ENCODE measurements at regions not wholly inside any gene's neighbourhood (a gene's known extent, or its start where the extent isn't known, plus 50 kb on each side); places are given as distances from the start of the nearest gene placed in this dataset.

DNA sequence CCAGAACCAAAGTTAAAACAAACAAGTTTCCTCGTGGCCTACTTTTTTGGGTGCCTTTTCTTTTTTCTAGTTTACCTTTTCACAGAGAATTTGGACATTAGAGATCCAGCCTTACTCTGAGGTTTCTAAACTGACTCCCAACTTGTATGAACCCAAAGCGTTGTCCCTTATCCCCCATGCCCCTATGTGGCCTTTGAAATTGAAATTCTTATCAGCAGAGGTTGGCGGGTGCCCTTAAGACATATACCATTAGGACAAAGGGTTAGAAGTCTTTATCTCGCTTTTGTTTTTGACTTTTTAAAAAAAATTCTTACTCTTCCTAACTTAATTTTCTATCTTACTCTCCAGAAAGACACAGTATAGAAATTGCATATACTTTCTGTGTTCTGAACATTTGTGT, 76.3 kb upstream of the C7orf33 start:
- WGBS (ENCODE audit: insufficient coverage, insufficient replicate concordance, low lambda C conversion rate, missing lambda C conversion rate) = 50% methylated on average over 4 of the region's 4 CpGs
- SMC1A ChIA-PET (ENCODE audit: uncharacterized antibody, unreplicated experiment) = no interaction called here
- ATAC-seq = no peak

DNA sequence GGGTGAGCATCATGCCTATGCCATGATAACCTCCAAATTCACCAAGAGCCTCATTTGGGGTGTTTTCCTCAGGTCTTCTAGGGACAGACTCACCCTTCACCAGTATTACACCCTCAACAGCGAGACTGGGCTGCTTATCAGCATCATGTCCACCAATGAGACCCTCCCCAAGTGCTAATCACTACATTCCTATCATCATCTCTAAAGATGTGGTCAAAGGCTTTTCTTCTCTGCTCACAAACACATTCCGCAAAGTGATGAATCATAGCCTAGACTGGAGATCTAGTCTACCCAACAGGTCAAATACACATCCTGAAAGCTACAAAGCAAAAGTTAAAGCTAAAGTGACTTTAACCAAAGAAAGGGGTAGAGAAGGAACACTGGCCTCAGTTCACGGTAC, 75.3 kb upstream of the C7orf33 start:
- Histone ChIP-seq H3K27me3 (replicated peaks in 1 of 2; ENCODE audit: control insufficient read depth in 2 of 2, insufficient read depth in 2 of 2, low read length in 1 of 2) (no peaks in the 10 kb centered on the region), H3K9me3 (replicated peaks; ENCODE audit: control insufficient read depth, insufficient read depth, low read length) (no peaks in the 10 kb centered on the region), H3K27ac (ENCODE audit: control insufficient read depth, insufficient read depth) (no peak overlapping the region), H2AFZ (ENCODE audit: control insufficient read depth, low read depth, low read length) (no peak overlapping the region), H3K4me1 (ENCODE audit: control insufficient read depth, insufficient read depth, low read length) (no peaks in the 10 kb centered on the region), H3K9ac (ENCODE audit: control insufficient read depth, insufficient read depth, low read length) (no peak overlapping the region), H3K4me2 (ENCODE audit: control insufficient read depth, insufficient read depth) (no peak overlapping the region), H3K4me3 (no peak overlapping the region), H4K20me1 (ENCODE audit: control insufficient read depth, insufficient read depth) (no peaks in the 10 kb centered on the region), H3K79me2 (ENCODE audit: control insufficient read depth, insufficient read depth, low read length) (no peaks in the 10 kb centered on the region), H3K36me3 (ENCODE audit: control insufficient read depth in 2 of 2, insufficient read depth in 2 of 2, low read length in 1 of 2) (no peaks in the 10 kb centered on the region)
- RAD21 ChIA-PET (ENCODE audit: unreplicated experiment) = no interaction called here
- 83% methylated on average over 3 of the region's 3 CpGs for WGBS (ENCODE audit: insufficient coverage, insufficient replicate concordance, low lambda C conversion rate, missing lambda C conversion rate)
- CTCF ChIA-PET = interaction anchor here (0.8 to 1.4 kb wide), 3 partner anchors 10 to 449 kb away, joined by 3 to 4 read pairs (median 3); no protein-coding TSS in a partner anchor
- no peak for DNase-seq (ENCODE audit: low read depth, low spot score)
- SMC1A ChIA-PET (ENCODE audit: uncharacterized antibody, unreplicated experiment) = interaction anchor here (0.9 kb wide), 1 partner anchor 11 kb away, joined by 4 read pairs; no protein-coding TSS in a partner anchor
- POLR2A ChIA-PET = interaction anchor here (0.5 kb wide), 1 partner anchor 320 kb away, joined by 5 read pairs; no protein-coding TSS in a partner anchor
- no peak for ATAC-seq
- in situ Hi-C loops (cut with MboI) (no loop called here), intact Hi-C loops (cut with micrococcal nuclease; ENCODE audit: unreplicated experiment) (no loop called here)
- no peak for FAIRE-seq
- no TSS peak for BruUV-seq (replicated peaks)
- no peak for TF ChIP-seq RAD21 (IDR thresholded peaks at IDR 0.05; ENCODE audit: insufficient read depth, low read depth, low read length)
- TF ChIP-seq PML (IDR thresholded peaks at IDR 0.05; ENCODE audit: low read length) = no peak
- TF ChIP-seq, protein P1, sequence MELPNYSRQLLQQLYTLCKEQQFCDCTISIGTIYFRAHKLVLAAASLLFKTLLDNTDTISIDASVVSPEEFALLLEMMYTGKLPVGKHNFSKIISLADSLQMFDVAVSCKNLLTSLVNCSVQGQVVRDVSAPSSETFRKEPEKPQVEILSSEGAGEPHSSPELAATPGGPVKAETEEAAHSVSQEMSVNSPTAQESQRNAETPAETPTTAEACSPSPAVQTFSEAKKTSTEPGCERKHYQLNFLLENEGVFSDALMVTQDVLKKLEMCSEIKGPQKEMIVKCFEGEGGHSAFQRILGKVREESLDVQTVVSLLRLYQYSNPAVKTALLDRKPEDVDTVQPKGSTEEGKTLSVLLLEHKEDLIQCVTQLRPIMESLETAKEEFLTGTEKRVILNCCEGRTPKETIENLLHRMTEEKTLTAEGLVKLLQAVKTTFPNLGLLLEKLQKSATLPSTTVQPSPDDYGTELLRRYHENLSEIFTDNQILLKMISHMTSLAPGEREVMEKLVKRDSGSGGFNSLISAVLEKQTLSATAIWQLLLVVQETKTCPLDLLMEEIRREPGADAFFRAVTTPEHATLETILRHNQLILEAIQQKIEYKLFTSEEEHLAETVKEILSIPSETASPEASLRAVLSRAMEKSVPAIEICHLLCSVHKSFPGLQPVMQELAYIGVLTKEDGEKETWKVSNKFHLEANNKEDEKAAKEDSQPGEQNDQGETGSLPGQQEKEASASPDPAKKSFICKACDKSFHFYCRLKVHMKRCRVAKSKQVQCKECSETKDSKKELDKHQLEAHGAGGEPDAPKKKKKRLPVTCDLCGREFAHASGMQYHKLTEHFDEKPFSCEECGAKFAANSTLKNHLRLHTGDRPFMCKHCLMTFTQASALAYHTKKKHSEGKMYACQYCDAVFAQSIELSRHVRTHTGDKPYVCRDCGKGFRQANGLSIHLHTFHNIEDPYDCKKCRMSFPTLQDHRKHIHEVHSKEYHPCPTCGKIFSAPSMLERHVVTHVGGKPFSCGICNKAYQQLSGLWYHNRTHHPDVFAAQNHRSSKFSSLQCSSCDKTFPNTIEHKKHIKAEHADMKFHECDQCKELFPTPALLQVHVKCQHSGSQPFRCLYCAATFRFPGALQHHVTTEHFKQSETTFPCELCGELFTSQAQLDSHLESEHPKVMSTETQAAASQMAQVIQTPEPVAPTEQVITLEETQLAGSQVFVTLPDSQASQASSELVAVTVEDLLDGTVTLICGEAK (IDR thresholded peaks at IDR 0.05; ENCODE audit: borderline replicate concordance) = no peak
- TF ChIP-seq ZNF622 (IDR thresholded peaks at IDR 0.05) = no peak
- no peak for TF ChIP-seq MEF2A (IDR thresholded peaks at IDR 0.05; ENCODE audit: insufficient read depth, low read depth, low read length)
- TF ChIP-seq POLR2A (IDR thresholded peaks at IDR 0.05; ENCODE audit: low read depth, low read length) = no peak
- no peak for TF ChIP-seq RBBP5 (conservative IDR thresholded peaks at IDR 0.05)
- TF ChIP-seq LARP7 (IDR thresholded peaks at IDR 0.05) = no peak
- TF ChIP-seq POLR2AphosphoS5 (IDR thresholded peaks at IDR 0.05; ENCODE audit: low read length) = no peak
- TF ChIP-seq NFYA (IDR thresholded peaks at IDR 0.05; ENCODE audit: borderline replicate concordance, low read depth, low read length) = no peak
- TF ChIP-seq, protein P2, sequence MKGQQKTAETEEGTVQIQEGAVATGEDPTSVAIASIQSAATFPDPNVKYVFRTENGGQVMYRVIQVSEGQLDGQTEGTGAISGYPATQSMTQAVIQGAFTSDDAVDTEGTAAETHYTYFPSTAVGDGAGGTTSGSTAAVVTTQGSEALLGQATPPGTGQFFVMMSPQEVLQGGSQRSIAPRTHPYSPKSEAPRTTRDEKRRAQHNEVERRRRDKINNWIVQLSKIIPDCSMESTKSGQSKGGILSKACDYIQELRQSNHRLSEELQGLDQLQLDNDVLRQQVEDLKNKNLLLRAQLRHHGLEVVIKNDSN (IDR thresholded peaks at IDR 0.05; ENCODE audit: borderline replicate concordance, extremely low read length, insufficient read depth, low read depth, low read length) = no peak
- no peak for TF ChIP-seq KAT2A (conservative IDR thresholded peaks at IDR 0.05; ENCODE audit: control insufficient read depth, low read depth, low read length)

More for the DNA sequence above, 76.3 kb upstream of the C7orf33 start:
- Histone ChIP-seq H3K27ac (ENCODE audit: control insufficient read depth, insufficient read depth) (no peak overlapping the region), H3K9me3 (replicated peaks; ENCODE audit: control insufficient read depth, insufficient read depth, low read length) (no peaks in the 10 kb centered on the region), H2AFZ (ENCODE audit: control insufficient read depth, low read depth, low read length) (no peak overlapping the region), H3K36me3 (ENCODE audit: control insufficient read depth in 2 of 2, insufficient read depth in 2 of 2, low read length in 1 of 2) (no peaks in the 10 kb centered on the region), H3K79me2 (ENCODE audit: control insufficient read depth, insufficient read depth, low read length) (no peaks in the 10 kb centered on the region), H3K27me3 (replicated peaks in 1 of 2; ENCODE audit: control insufficient read depth in 2 of 2, insufficient read depth in 2 of 2, low read length in 1 of 2) (no peaks in the 10 kb centered on the region), H3K9ac (ENCODE audit: control insufficient read depth, insufficient read depth, low read length) (no peak overlapping the region), H3K4me2 (ENCODE audit: control insufficient read depth, insufficient read depth) (no peak overlapping the region), H3K4me1 (ENCODE audit: control insufficient read depth, insufficient read depth, low read length) (no peaks in the 10 kb centered on the region), H4K20me1 (ENCODE audit: control insufficient read depth, insufficient read depth) (no peaks in the 10 kb centered on the region), H3K4me3 (no peak overlapping the region)
- DNase-seq (ENCODE audit: low read depth, low spot score) (no peak), FAIRE-seq (no peak)
- in situ Hi-C loops (cut with MboI) (no loop called here), intact Hi-C loops (cut with micrococcal nuclease; ENCODE audit: unreplicated experiment) (no loop called here)
- ChIA-PET RAD21 (ENCODE audit: unreplicated experiment) (no interaction called here), POLR2A (no interaction called here), CTCF (no interaction called here)
- TF ChIP-seq ZNF207 (IDR thresholded peaks at IDR 0.05; ENCODE audit: borderline replicate concordance) = no peak
- TF ChIP-seq, protein P3, sequence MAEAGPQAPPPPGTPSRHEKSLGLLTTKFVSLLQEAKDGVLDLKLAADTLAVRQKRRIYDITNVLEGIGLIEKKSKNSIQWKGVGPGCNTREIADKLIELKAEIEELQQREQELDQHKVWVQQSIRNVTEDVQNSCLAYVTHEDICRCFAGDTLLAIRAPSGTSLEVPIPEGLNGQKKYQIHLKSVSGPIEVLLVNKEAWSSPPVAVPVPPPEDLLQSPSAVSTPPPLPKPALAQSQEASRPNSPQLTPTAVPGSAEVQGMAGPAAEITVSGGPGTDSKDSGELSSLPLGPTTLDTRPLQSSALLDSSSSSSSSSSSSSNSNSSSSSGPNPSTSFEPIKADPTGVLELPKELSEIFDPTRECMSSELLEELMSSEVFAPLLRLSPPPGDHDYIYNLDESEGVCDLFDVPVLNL (IDR thresholded peaks at IDR 0.05; ENCODE audit: low read depth, low read length) = no peak
- BruUV-seq (replicated peaks) = no TSS peak

All from GM12878 (cell line).